LNCAP (cell line): ENCODE measurements at regions not wholly inside any gene's neighbourhood (a gene's known extent, or its start where the extent isn't known, plus 50 kb on each side); places are given as distances from the start of the nearest gene placed in this dataset.

ENCODE experiments used
- CTCF ChIP-seq: fragments of 450-650 bp; IDR thresholded peaks from 2 replicates; pipeline ENCODE4 v1.5.1; 2017; ENCODE audit warnings: mild to moderate bottlenecking

GRCh38 chr10:44316187-44316921 lies 68.5 kb downstream of the CXCL12 start:
- TF ChIP-seq CTCF: no peak

- no peak for TF ChIP-seq CTCF
Observed at GRCh38 chr10:44314802-44315460, 70.0 kb downstream of the CXCL12 start.

- TF ChIP-seq CTCF: no peak
Observed at GRCh38 chr10:44313761-44314165, 71.1 kb downstream of the CXCL12 start.

- TF ChIP-seq CTCF: no peak
Observed at GRCh38 chr10:44312401-44312800, 72.5 kb downstream of the CXCL12 start.

- no peak for TF ChIP-seq CTCF
Observed at GRCh38 chr10:44311563-44312051, 73.3 kb downstream of the CXCL12 start.

GRCh38 chr10:44310762-44311562 lies 73.9 kb downstream of the CXCL12 start:
- TF ChIP-seq CTCF: peak; percentile 97

- no peak for TF ChIP-seq CTCF
Observed at GRCh38 chr10:44309939-44310761, 74.7 kb downstream of the CXCL12 start.
